HG03066 (cell line): ENCODE measurements at regions not wholly inside any gene's neighbourhood (a gene's known extent, or its start where the extent isn't known, plus 50 kb on each side); places are given as distances from the start of the nearest gene placed in this dataset.

Source experiments
- ATAC-seq: cut with Tn5 transposase; IDR thresholded peaks from one replicate; pipeline ENCODE4 v1.9.1; 2021; ENCODE audit warnings: low read depth; ENCODE audit not compliant: unreplicated experiment

DNA sequence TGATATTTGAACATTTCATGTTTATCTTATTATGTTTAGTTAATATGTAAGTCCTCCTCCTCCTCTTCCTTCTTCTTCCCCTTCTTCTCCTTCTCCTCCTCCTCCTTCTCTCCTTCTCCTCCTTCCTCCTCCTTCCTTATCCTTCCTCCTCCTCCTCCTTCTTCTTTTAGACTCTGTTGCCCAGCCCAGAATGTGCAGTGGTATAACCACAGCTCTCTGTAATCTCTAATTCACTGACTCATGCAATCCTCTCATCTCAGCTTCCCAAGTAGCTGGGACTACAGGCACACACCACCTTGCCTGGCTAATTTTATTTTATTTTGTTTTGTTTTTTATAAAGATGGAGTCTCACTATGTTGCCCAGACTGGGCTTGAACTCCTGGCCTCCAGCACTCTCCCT is 83.4 kb upstream of the ODAD2 start:
- no peak for ATAC-seq

DNA sequence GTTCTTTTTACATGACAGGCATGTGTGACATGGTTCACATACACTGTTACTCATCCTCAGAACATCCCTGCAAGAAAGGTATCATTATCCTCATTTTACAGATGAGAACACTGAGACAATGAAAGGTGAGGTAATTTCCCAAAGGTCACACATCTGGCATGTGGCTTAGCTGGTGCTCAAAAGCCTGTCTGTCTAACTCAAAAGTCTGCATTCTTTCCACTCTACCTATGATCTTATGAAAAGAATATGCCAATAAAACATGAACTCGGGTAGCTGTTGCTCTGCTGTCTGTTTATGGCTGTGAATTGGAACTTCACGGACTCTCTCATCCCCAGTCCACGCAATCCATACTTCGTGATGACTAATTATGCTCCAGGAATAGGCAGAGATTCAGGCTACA is 79.0 kb upstream of the ODAD2 start:
- ATAC-seq = no peak

DNA sequence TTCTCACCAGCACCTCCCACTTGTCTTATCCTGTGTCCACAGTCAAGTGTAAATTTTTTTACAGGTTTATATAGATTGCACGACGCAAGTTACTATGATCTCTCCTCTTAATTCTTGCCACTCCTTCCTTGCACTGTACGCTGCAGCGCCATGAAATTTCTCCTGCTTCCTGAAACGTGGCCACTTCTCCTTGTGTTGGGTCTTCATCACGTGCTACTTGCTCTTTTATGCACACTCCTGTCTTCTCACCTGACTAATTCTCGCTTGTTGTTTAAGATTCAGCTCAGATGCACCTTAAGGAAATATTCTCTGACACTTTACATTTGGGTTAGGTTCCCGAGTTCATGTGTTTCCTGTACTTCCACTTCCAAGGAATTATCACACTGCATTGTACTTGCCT is 76.5 kb upstream of the ODAD2 start:
- no peak for ATAC-seq

DNA sequence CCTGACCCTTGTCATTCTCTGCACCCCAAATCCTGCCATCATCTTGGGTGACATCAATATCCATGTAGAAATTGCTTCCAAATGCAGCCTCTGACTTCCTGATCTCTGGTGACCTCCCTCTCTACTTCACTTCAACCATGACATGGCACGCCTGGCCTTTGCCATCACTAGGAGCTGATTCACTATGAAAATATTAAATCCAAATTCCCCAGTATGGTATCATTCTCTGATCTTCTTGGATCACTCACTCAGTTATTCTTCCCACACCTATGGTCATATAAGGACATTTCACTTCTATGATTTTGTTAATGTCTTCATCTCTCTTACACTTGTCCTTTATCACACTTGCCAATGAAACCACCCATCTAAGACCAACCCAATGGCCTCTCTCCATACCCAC is 73.7 kb upstream of the ODAD2 start:
- no peak for ATAC-seq

DNA sequence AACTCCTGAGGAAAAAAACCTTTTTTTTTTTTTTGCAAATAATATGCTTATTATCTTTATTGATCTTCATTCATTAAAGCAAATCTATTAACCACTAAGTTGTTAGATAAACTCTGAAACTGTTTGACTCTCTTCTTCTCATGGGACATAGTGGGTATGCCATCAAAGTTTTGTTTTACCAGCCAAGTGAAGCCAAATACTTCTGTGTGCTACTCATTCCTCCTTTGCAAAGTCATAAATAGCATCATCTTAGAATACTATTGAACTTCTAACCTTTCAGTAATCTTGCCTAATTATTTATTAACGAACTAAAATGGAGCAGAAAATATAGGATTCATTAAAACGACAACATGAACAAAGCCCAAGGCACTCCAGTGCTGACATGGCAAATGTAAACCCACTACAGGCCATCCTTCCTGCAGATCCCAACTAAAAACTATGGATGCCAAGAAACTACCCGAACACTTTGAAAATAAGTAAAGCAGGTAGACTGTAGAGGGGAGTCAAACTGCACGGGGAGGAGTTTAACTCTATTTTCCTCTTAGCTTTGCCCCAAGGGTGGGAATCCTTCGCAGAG is 61.2 kb upstream of the ODAD2 start:
- no peak for ATAC-seq

DNA sequence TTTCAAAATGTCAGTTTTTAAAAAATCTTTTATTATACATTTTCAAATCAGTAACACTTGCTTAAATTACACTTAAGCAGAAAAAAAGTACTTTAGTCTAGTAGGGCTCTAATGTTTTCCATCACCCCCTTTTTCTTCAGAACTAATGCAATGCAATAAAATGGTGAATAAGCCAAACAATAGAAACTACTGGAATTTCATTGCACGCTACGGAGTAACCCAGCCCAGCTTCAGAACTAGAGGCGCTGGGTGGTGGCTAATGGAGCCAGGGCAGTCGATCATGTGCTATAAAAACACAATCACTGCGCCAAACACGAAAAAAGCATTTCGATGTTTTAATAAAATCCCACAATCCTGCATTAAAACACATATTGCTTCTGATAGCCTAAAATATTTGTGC is 59.9 kb upstream of the ODAD2 start:
- ATAC-seq = no peak

DNA sequence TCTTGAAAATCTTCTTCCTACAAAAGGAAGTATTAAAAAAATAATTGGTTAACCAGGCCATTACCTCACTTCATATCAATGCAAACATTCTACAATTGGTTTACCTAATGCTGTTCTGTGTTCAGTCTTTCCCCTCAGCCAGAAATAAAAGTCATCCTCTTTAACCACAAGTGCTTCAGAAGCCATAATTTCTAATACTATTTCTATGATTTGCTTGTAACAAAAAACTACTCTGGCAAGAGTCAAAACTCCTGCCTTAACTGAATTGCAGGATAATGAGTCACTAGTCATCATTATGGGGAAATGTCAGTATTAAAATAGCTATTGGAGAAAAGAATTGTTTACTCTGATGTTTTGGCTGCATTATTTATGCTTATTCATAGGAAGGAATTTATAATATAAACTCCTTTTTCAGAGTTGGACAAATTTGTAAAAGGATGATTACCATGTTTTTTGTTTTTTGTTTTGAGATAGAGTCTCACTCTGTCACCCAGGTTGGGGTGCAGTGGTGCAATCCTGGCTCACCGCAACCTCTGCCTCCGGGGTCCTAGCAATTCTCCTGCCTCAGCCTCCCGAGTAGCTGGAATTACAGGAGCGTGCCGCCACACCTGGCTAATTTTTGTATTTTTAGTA is 55.5 kb upstream of the ODAD2 start:
- no peak for ATAC-seq

DNA sequence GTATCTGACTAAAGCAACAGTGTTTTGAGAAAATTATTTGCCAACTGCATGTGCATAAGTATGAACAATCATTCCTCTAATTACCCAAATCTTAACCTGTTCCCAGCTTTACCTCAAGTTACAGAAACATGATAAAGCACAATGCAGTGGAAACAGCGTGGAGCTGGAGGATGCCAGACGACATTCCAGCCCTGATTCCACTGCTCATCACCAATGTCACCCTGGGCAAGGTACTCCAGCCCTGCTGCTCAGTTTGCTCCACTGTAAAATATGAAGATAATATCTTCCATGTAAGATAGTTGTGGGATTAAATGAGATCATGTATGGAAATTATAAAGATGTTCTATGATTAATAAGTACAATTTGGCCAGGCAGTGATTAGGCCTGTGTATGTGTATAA is 50.4 kb upstream of the ODAD2 start:
- no peak for ATAC-seq
